Hepatocyte (in vitro differentiated cells): ENCODE measurements at regions not wholly inside any gene's neighbourhood (a gene's known extent, or its start where the extent isn't known, plus 50 kb on each side); places are given as distances from the start of the nearest gene placed in this dataset.
"Not testable (repeated sequence)": the region's sequence is repeated elsewhere in the genome, so short reads cannot be mapped to it uniquely, and the experiment has no call there.

Source experiments
- DNase-seq: peaks from one replicate; pipeline ENCODE4 v3.0.0-alpha.2; 2016; ENCODE audit warnings: low spot score
- H2AFZ ChIP-seq: fragments of 200-600 bp; sonication (generic); 2 replicates; pipeline ENCODE4 v1.6.0; 2016; ENCODE audit warnings: antibody characterized with exemption, mild to moderate bottlenecking
- H3K27ac ChIP-seq: fragments of 200-600 bp; sonication (generic); 2 replicates; pipeline ENCODE4 v1.5.1; 2016; ENCODE audit warnings: mild to moderate bottlenecking
- H3K27me3 ChIP-seq: fragments of 200-600 bp; sonication (generic); 2 replicates; pipeline ENCODE4 v1.6.1; 2016
- H3K36me3 ChIP-seq: fragments of 200-600 bp; sonication (generic); replicated peaks from 2 replicates; pipeline ENCODE4 v1.5.1; 2016; ENCODE audit warnings: low read depth; ENCODE audit not compliant: insufficient read depth
- H3K4me1 ChIP-seq: fragments of 200-600 bp; sonication (generic); 2 replicates; pipeline ENCODE4 v1.5.1; 2016; ENCODE audit warnings: mild to moderate bottlenecking, moderate library complexity; ENCODE audit not compliant: insufficient read depth
- H3K4me2 ChIP-seq: fragments of 200-600 bp; sonication (generic); 2 replicates; pipeline ENCODE4 v1.6.0; 2016
- H3K4me3 ChIP-seq: fragments of 200-600 bp; sonication (generic); 2 replicates; pipeline ENCODE4 v1.5.1; 2016; ENCODE audit warnings: mild to moderate bottlenecking
- H3K79me2 ChIP-seq: fragments of 200-600 bp; sonication (generic); 2 replicates; pipeline ENCODE4 v1.6.0; 2017; ENCODE audit warnings: mild to moderate bottlenecking
- H3K9me2 ChIP-seq: fragments of 200-600 bp; sonication (generic); replicated peaks from 2 replicates; pipeline ENCODE4 v1.6.0; 2017; ENCODE audit warnings: mild to moderate bottlenecking; ENCODE audit not compliant: insufficient read depth
- H3K9me3 ChIP-seq: fragments of 200-600 bp; sonication (generic); 2 replicates; pipeline ENCODE4 v1.5.1; 2016; ENCODE audit warnings: low read depth, mild to moderate bottlenecking
- H4K20me1 ChIP-seq: fragments of 200-600 bp; sonication (generic); 2 replicates; pipeline ENCODE4 v1.6.0; 2016; ENCODE audit warnings: mild to moderate bottlenecking; ENCODE audit not compliant: insufficient read depth, poor library complexity, severe bottlenecking
- CTCF ChIP-seq: fragments of 200-600 bp; sonication (generic); IDR thresholded peaks from 2 replicates; pipeline ENCODE4 v1.5.1; 2016; ENCODE audit warnings: antibody characterized with exemption, mild to moderate bottlenecking; ENCODE audit not compliant: poor library complexity
- EZH2 ChIP-seq: fragments of 200-600 bp; sonication (generic); IDR thresholded peaks from 2 replicates; pipeline ENCODE4 v1.6.1; 2016; ENCODE audit warnings: antibody characterized with exemption, mild to moderate bottlenecking, borderline replicate concordance
- EZH2phosphoT487 ChIP-seq: fragments of 200-600 bp; sonication (generic); IDR thresholded peaks from one replicate; pipeline ENCODE4 v1.6.1; 2018; ENCODE audit warnings: antibody characterized with exemption, mild to moderate bottlenecking, low read depth, moderate library complexity; ENCODE audit not compliant: unreplicated experiment, severe bottlenecking
- WGBS: methylation state at CpG from one replicate; pipeline ENCODE4 v1.1.6; 2016; ENCODE audit warnings: low lambda C conversion rate; ENCODE audit errors: missing lambda C conversion rate; 5-methylcytosine and 5-hydroxymethylcytosine counted together

- Histone ChIP-seq H3K36me3 (no peaks in the 10 kb centered on the region), H3K4me1 (no peaks in the 10 kb centered on the region), H3K27ac (no peak overlapping the region), H3K79me2 (no peaks in the 10 kb centered on the region), H3K9me3 (no peaks in the 10 kb centered on the region), H2AFZ (no peak overlapping the region), H3K27me3 (no peaks in the 10 kb centered on the region), H3K4me3 (no peak overlapping the region), H3K9me2 (no peaks in the 10 kb centered on the region), H4K20me1 (no peaks in the 10 kb centered on the region), H3K4me2 (no peak overlapping the region)
- WGBS = 64% methylated on average over 2 of the region's 2 CpGs
- no peak for DNase-seq
- TF ChIP-seq EZH2phosphoT487 = no peak
- TF ChIP-seq CTCF = no peak
- no peak for TF ChIP-seq EZH2
Measured at GRCh38 chr4:77264826-77265225, 107.8 kb downstream of the CCNG2 start.

DNA sequence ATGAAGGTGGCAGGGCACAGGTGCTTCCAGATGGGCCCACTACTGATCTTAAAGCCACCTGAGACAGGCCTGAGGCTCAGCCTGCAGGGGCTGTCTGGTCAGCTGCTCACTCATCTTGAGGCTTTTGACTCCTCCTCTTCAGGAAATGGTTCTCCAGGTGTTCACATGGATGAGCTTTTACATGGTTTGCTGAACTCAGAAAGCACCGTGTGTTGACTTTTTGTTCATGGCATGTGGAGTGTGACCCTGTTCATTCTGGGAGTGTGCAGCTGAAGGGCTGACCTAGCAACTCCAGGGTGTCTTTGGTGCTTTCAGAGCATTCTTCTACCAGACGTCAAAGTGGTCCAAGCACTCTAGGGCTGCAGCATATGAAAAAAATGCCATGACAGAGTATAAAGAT, 111.1 kb downstream of the CCNG2 start:
- H3K36me3 ChIP-seq = no peaks in the 10 kb centered on the region
- H3K4me1 ChIP-seq = no peaks in the 10 kb centered on the region
- no peaks in the 10 kb centered on the region for H3K9me3 ChIP-seq
- no peaks in the 10 kb centered on the region for H4K20me1 ChIP-seq
- no peak overlapping the region for H3K4me2 ChIP-seq
- H3K9me2 ChIP-seq = no peaks in the 10 kb centered on the region
- no peaks in the 10 kb centered on the region for H3K27me3 ChIP-seq
- no peak overlapping the region for H3K27ac ChIP-seq
- no peak for DNase-seq
- no peak overlapping the region for H3K4me3 ChIP-seq
- TF ChIP-seq CTCF (no peak), EZH2phosphoT487 (no peak), EZH2 (no peak)
- 83% methylated on average over 2 of the region's 2 CpGs for WGBS
- H2AFZ ChIP-seq = no peak overlapping the region
- H3K79me2 ChIP-seq = no peaks in the 10 kb centered on the region

GRCh38 chr4:77269505-77269904, 112.5 kb downstream of the CCNG2 start:
- Histone ChIP-seq H3K9me3 (no peaks in the 10 kb centered on the region), H2AFZ (no peak overlapping the region), H3K36me3 (no peaks in the 10 kb centered on the region), H3K79me2 (no peaks in the 10 kb centered on the region), H3K27me3 (no peaks in the 10 kb centered on the region), H3K9me2 (no peaks in the 10 kb centered on the region), H3K27ac (no peak overlapping the region), H3K4me1 (no peaks in the 10 kb centered on the region), H3K4me2 (no peak overlapping the region), H4K20me1 (no peaks in the 10 kb centered on the region), H3K4me3 (no peak overlapping the region)
- WGBS = 67% methylated on average over 1 of the region's 1 CpG
- no peak for DNase-seq
- TF ChIP-seq CTCF (no peak), EZH2 (no peak), EZH2phosphoT487 (no peak)

DNA sequence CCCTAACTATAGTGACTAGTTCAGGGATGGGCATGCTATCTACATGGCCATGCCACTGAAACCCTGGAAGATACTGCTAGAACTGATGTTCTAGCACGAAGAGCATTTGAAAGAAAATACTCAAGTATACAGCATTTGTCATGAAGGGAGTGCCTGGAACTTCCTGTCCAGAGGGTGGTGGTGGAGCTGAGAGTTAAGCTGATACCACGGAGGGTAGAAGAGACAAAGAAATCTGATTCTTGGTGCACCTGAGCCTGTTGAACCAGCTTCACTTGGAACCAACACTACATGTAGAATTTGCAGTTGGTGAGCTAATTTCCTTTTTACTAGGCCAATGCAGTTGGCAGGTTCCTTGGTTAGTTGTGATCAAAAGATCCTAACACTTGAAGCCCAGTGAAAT, 116.4 kb downstream of the CCNG2 start:
- H3K4me1 ChIP-seq = no peaks in the 10 kb centered on the region
- H3K4me3 ChIP-seq = no peak overlapping the region
- no peaks in the 10 kb centered on the region for H4K20me1 ChIP-seq
- no peaks in the 10 kb centered on the region for H3K36me3 ChIP-seq
- H3K9me3 ChIP-seq = no peaks in the 10 kb centered on the region
- DNase-seq = no peak
- no peak overlapping the region for H3K27ac ChIP-seq
- H2AFZ ChIP-seq = no peak overlapping the region
- H3K9me2 ChIP-seq = no peaks in the 10 kb centered on the region
- 63% methylated on average over 2 of the region's 2 CpGs for WGBS
- H3K27me3 ChIP-seq = no peaks in the 10 kb centered on the region
- no peaks in the 10 kb centered on the region for H3K79me2 ChIP-seq
- TF ChIP-seq CTCF = no peak
- TF ChIP-seq EZH2 = no peak
- no peak overlapping the region for H3K4me2 ChIP-seq

GRCh38 chr4:77279114-77279513, 122.1 kb downstream of the CCNG2 start:
- H3K36me3 ChIP-seq, DNase-seq, H3K4me3 ChIP-seq, H3K9me3 ChIP-seq, H3K79me2 ChIP-seq, H3K4me2 ChIP-seq, H4K20me1 ChIP-seq, H3K27ac ChIP-seq, H3K9me2 ChIP-seq, H3K27me3 ChIP-seq, H2AFZ ChIP-seq, H3K4me1 ChIP-seq: not testable (repeated sequence)
- WGBS = 97% methylated on average over 2 of the region's 2 CpGs
